Keratinocyte (primary cell): ENCODE measurements at regions not wholly inside any gene's neighbourhood (a gene's known extent, or its start where the extent isn't known, plus 50 kb on each side); places are given as distances from the start of the nearest gene placed in this dataset.

Experiments
- DNase-seq: peaks from one replicate; pipeline ENCODE4 v3.0.0-alpha.2; 2011; ENCODE audit warnings: low read depth, missing footprints, low spot score
- FAIRE-seq: peaks from 2 replicates; lab custom pipeline; 2011; peaks lifted over from hg19 to GRCh38; lab: Jason Lieb, UNC
- H2AFZ ChIP-seq: 2 replicates; pipeline ENCODE4 v1.6.0; 2012; ENCODE audit warnings: low read length, control low read depth, inconsistent platforms; ENCODE audit not compliant: control insufficient read depth
- H3K27ac ChIP-seq: 2 replicates; pipeline ENCODE4 v1.5.1; 2011; ENCODE audit warnings: low read length; ENCODE audit not compliant: control insufficient read depth, insufficient read depth
- H3K27me3 ChIP-seq: 3 replicates; pipeline ENCODE4 v1.6.0; 2011; ENCODE audit warnings: low read length; ENCODE audit not compliant: control insufficient read depth, insufficient read depth; ENCODE audit errors: extremely low read depth
- H3K36me3 ChIP-seq, 2 experiments: 2 replicates in 1 of 2; 3 replicates in 1 of 2; pipeline ENCODE4 v1.5.1; 2011; ENCODE audit warnings: low read length in 2 of 2, mild to moderate bottlenecking in 1 of 2; ENCODE audit not compliant: control insufficient read depth in 2 of 2, insufficient read depth in 2 of 2; ENCODE audit errors: extremely low read depth in 1 of 2
- H3K4me1 ChIP-seq: 3 replicates; pipeline ENCODE4 v1.5.1; 2011; ENCODE audit warnings: low read length; ENCODE audit not compliant: control insufficient read depth, insufficient read depth; ENCODE audit errors: extremely low read depth
- H3K4me2 ChIP-seq: 3 replicates; pipeline ENCODE4 v1.6.0; 2011; ENCODE audit warnings: low read depth, low read length; ENCODE audit not compliant: control insufficient read depth, insufficient read depth; ENCODE audit errors: extremely low read depth
- H3K4me3 ChIP-seq, 3 experiments: fragments of 200-600 bp in 1 of 3; sonication (generic) in 1 of 3; 2 replicates in 2 of 3; 3 replicates in 1 of 3; pipeline ENCODE4 v1.5.1; 2011 to 2016; ENCODE audit warnings: low read length in 3 of 3, mild to moderate bottlenecking in 3 of 3, control low read depth in 2 of 3, inconsistent platforms in 1 of 3, low read depth in 1 of 3, mixed read lengths in 1 of 3, mixed run types in 1 of 3, moderate library complexity in 1 of 3; ENCODE audit not compliant: control insufficient read depth in 2 of 3, insufficient read depth in 2 of 3; ENCODE audit errors: extremely low read depth in 1 of 3
- H3K79me2 ChIP-seq: 2 replicates; pipeline ENCODE4 v1.6.0; 2012; ENCODE audit warnings: low read length; ENCODE audit not compliant: control insufficient read depth, insufficient read depth
- H3K9ac ChIP-seq: 3 replicates; pipeline ENCODE4 v1.6.0; 2011; ENCODE audit warnings: low read length; ENCODE audit not compliant: control insufficient read depth, insufficient read depth; ENCODE audit errors: extremely low read depth
- H3K9me1 ChIP-seq: 3 replicates; pipeline ENCODE4 v1.6.0; 2011; ENCODE audit warnings: low read length; ENCODE audit not compliant: control insufficient read depth, insufficient read depth; ENCODE audit errors: extremely low read depth
- H3K9me3 ChIP-seq: 2 replicates; pipeline ENCODE4 v1.5.1; 2012; ENCODE audit warnings: low read depth, low read length; ENCODE audit not compliant: control insufficient read depth
- H4K20me1 ChIP-seq: 3 replicates; pipeline ENCODE4 v1.6.0; 2011; ENCODE audit warnings: low read length; ENCODE audit not compliant: control insufficient read depth, insufficient read depth; ENCODE audit errors: extremely low read depth
- EZH2 ChIP-seq: IDR thresholded peaks from one replicate; pipeline ENCODE4 v1.6.1; 2012; ENCODE audit warnings: inconsistent platforms, mild to moderate bottlenecking, low read length, moderate library complexity
- dilution Hi-C: fragments of 300-500 bp; cut with MboI; formaldehyde crosslinking; loops from one replicate; pipeline ENCODE4 v1.7.0; 2020; ENCODE audit warnings: low sequenced_read_pairs; ENCODE audit not compliant: extremely low pct_ligation_motif_present
- TF ChIP-seq, protein P1 (sequence below), 3 experiments: IDR thresholded peaks in 1 of 3; conservative IDR thresholded peaks in 1 of 3; optimal IDR thresholded peaks in 1 of 3; 2 replicates in 2 of 3; 3 replicates in 1 of 3; pipeline versions ENCODE3 to v1.5.1; 2011; ENCODE audit warnings: low read length in 3 of 3, mild to moderate bottlenecking in 3 of 3, moderate library complexity in 2 of 3, control low read depth in 1 of 3, inconsistent platforms in 1 of 3; ENCODE audit not compliant: insufficient read depth in 2 of 3; ENCODE audit errors: extremely low read depth in 1 of 3

DNA sequence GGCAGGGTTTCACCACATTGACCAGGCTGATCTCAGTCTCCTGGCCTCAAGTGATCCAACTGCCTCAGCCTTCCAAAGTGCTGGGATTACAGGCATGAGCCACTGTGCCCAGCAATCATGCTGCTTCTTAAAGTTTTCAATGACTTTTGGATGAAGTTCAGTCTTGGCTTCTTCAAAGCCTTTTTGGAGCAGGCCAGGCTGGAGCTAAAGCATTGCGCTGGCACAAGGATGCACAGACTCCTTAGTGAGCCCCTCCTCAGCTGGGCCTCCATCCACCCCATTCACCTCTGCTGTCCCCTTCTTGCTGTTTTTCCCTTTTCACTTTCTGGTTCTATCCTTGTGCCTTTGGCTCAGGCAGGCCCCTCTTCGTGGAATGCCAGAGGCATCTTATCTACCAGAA is 638.6 kb downstream of the TYW1 start:
- Histone ChIP-seq H3K9me3 (no peaks in the 10 kb centered on the region), H3K4me2 (no peak overlapping the region), H3K79me2 (no peaks in the 10 kb centered on the region), H3K36me3 (no peaks in the 10 kb centered on the region), H3K4me1 (no peaks in the 10 kb centered on the region), H3K9ac (no peak overlapping the region), H3K9me1 (no peaks in the 10 kb centered on the region), H3K27ac (no peak overlapping the region), H3K27me3 (peaks cover under 1% of the 10 kb centered on the region), H2AFZ (no peak overlapping the region), H4K20me1 (no peaks in the 10 kb centered on the region), H3K4me3 (no peak overlapping the region)
- FAIRE-seq (no peak), DNase-seq (no peak)
- dilution Hi-C loops = no loop called here
- TF ChIP-seq EZH2 = no peak
- TF ChIP-seq, protein P1, sequence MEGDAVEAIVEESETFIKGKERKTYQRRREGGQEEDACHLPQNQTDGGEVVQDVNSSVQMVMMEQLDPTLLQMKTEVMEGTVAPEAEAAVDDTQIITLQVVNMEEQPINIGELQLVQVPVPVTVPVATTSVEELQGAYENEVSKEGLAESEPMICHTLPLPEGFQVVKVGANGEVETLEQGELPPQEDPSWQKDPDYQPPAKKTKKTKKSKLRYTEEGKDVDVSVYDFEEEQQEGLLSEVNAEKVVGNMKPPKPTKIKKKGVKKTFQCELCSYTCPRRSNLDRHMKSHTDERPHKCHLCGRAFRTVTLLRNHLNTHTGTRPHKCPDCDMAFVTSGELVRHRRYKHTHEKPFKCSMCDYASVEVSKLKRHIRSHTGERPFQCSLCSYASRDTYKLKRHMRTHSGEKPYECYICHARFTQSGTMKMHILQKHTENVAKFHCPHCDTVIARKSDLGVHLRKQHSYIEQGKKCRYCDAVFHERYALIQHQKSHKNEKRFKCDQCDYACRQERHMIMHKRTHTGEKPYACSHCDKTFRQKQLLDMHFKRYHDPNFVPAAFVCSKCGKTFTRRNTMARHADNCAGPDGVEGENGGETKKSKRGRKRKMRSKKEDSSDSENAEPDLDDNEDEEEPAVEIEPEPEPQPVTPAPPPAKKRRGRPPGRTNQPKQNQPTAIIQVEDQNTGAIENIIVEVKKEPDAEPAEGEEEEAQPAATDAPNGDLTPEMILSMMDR (optimal IDR thresholded peaks at IDR 0.05 in 1 of 3, IDR thresholded peaks at IDR 0.05 in 1 of 3, conservative IDR thresholded peaks at IDR 0.05 in 1 of 3; ENCODE audit: extremely low read depth in 1 of 3, insufficient read depth in 2 of 3, low read length in 3 of 3) = no peak

DNA sequence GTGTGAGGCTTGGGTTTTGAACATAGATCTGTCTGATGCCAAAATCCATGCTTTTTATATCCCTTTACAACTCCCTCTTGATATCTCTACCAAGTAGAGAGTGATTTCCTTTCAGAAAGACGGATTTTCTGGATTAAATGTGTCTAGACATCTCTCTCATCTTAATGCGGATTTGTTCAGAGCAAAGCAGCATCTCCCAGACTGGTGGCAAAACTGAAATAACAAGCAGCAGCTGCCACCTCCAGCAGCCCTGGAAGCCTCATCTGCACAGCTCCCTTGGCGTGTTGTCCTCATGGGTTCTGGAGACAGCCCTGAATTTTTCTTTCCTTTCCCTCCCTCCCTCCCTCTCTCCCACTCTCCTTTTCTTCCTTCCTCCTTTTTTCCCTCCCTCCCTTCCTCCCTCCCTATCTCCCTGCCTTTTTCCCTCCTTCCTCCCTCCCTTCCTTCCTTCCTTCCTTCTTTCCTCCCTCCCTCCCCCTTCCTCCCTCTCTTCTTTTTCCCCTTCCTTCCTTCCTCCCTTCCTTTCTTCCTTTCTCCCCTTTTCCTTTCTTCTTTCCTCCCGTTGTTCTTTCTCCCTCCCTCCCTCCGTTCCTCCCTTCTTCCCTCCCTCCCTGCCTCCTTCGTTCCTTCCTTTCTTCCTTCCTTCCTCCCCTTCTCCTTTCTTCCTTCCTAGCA is 639.9 kb downstream of the TYW1 start:
- FAIRE-seq (no peak), DNase-seq (no peak)
- no peaks in the 10 kb centered on the region for H3K27me3 ChIP-seq
- H3K9me3 ChIP-seq = no peaks in the 10 kb centered on the region
- H4K20me1 ChIP-seq = no peaks in the 10 kb centered on the region
- no peak overlapping the region for H3K27ac ChIP-seq
- dilution Hi-C loops = no loop called here
- H3K36me3 ChIP-seq = no peaks in the 10 kb centered on the region
- H2AFZ ChIP-seq = no peak overlapping the region
- H3K4me2 ChIP-seq = no peak overlapping the region
- TF ChIP-seq, protein P1 (optimal IDR thresholded peaks at IDR 0.05 in 1 of 3, IDR thresholded peaks at IDR 0.05 in 1 of 3, conservative IDR thresholded peaks at IDR 0.05 in 1 of 3; ENCODE audit: extremely low read depth in 1 of 3, insufficient read depth in 2 of 3, low read length in 3 of 3) = no peak
- no peak for TF ChIP-seq EZH2
- no peak overlapping the region for H3K4me3 ChIP-seq
- H3K9ac ChIP-seq = no peak overlapping the region
- H3K4me1 ChIP-seq = no peaks in the 10 kb centered on the region
- no peaks in the 10 kb centered on the region for H3K79me2 ChIP-seq
- H3K9me1 ChIP-seq = no peaks in the 10 kb centered on the region
